Vagina (tissue), 2 donors: ENCODE measurements at regions not wholly inside any gene's neighbourhood (a gene's known extent, or its start where the extent isn't known, plus 50 kb on each side); places are given as distances from the start of the nearest gene placed in this dataset.

ENCODE experiments used
- DNase-seq, 2 donors: peaks; one replicate each; pipeline ENCODE4 v3.0.0-alpha.2; 2017; ENCODE audit errors: extremely low spot score in 2 of 2
- H3K27ac ChIP-seq: fragments of 200-600 bp; sonication (generic); one replicate; pipeline ENCODE4 v1.5.1; 2019
- H3K27me3 ChIP-seq: fragments of 200-600 bp; sonication (generic); one replicate; pipeline ENCODE4 v1.5.1; 2019
- H3K36me3 ChIP-seq, 2 donors: fragments of 200-600 bp; sonication (generic); one replicate each; pipeline ENCODE4 v1.5.1; 2017 to 2019
- H3K4me1 ChIP-seq: fragments of 200-600 bp; sonication (generic); one replicate; pipeline ENCODE4 v1.5.1; 2019
- H3K4me3 ChIP-seq, 2 donors: fragments of 200-600 bp; sonication (generic); 1 replicate in 1 of 2; 2 replicates in 1 of 2; pipeline ENCODE4 v1.5.1; 2016 to 2019
- H3K9me3 ChIP-seq: fragments of 200-600 bp; sonication (generic); one replicate; pipeline ENCODE4 v1.5.1; 2019
- POLR2A ChIP-seq, 2 donors: fragments of 450-650 bp; IDR thresholded peaks; one replicate each; pipeline ENCODE4 v1.6.1; 2017; ENCODE audit warnings: antibody characterized with exemption in 2 of 2, mild to moderate bottlenecking in 2 of 2, moderate library complexity in 2 of 2
- POLR2AphosphoS5 ChIP-seq, 2 donors: sonication (generic); formaldehyde crosslinking; IDR thresholded peaks; one replicate each; pipeline ENCODE4 v1.9.0; 2017; ENCODE audit warnings: antibody characterized with exemption in 2 of 2, mild to moderate bottlenecking in 2 of 2, low read depth in 1 of 2; ENCODE audit not compliant: insufficient read depth in 1 of 2
- intact Hi-C: fragments of 100-400 bp; cut with DNase I; formaldehyde crosslinking; loops from one replicate; pipeline ENCODE4 v1.15.1; 2023
- TF ChIP-seq, protein P1 (sequence below), 3 experiments: fragments of 450-650 bp in 2 of 3; fragments of 200-600 bp in 1 of 3; sonication (generic) in 1 of 3; IDR thresholded peaks; one replicate each; pipeline ENCODE4 v1.5.1; 2017 to 2019; ENCODE audit warnings: antibody characterized with exemption in 3 of 3, mild to moderate bottlenecking in 2 of 3, moderate library complexity in 2 of 3

DNA sequence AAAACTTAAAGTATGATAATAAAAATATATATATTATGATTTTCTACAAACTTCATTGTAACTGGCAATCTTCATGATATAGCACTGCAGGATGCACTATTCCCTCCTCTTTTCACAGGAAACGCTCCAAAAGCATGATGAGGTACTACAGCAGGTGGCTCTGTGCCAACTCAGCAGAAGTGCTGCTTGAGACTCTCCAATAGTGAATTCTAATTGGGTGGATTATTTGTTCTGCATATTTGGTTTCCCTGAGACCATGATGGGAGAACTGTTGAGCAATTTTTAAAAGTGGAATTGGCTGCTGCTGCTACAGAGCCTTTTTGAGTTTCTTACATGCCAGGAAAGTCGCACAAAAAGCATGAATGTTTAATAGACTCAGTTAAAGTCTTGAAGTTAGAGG lies 1782.4 kb upstream of the PCDH20 start:
- no peak overlapping the region for H3K4me3 ChIP-seq
- intact Hi-C loops: no loop called here

DNA sequence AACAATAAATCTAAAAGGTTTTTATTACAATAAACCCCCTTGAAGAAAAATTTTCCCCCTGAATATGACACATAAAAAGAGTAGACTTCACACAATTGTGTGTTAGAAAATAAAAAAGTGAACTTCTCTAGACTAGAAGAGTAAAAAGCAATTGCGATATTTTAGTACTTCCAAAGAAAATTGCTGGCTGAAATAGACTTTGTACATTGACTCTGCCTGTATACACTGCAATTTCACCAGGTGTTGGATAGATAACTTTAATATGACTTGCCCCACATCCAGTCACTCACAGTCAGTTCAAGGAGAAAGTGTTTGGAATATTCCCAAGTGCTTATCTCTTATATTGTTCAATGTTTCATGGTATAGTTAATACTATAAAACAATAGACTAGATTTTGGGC lies 1780.1 kb upstream of the PCDH20 start:
- no peaks in the 10 kb centered on the region for H3K27me3 ChIP-seq
- H3K36me3 ChIP-seq: no peaks in the 10 kb centered on the region
- no peaks in the 10 kb centered on the region for H3K9me3 ChIP-seq
- H3K27ac ChIP-seq: no peak overlapping the region
- no peak overlapping the region for H3K4me3 ChIP-seq
- TF ChIP-seq POLR2A (IDR thresholded peaks at IDR 0.05) (no peak), POLR2AphosphoS5 (IDR thresholded peaks at IDR 0.05; ENCODE audit: insufficient read depth in 1 of 2, low read depth in 1 of 2) (no peak)
- TF ChIP-seq, protein P1, sequence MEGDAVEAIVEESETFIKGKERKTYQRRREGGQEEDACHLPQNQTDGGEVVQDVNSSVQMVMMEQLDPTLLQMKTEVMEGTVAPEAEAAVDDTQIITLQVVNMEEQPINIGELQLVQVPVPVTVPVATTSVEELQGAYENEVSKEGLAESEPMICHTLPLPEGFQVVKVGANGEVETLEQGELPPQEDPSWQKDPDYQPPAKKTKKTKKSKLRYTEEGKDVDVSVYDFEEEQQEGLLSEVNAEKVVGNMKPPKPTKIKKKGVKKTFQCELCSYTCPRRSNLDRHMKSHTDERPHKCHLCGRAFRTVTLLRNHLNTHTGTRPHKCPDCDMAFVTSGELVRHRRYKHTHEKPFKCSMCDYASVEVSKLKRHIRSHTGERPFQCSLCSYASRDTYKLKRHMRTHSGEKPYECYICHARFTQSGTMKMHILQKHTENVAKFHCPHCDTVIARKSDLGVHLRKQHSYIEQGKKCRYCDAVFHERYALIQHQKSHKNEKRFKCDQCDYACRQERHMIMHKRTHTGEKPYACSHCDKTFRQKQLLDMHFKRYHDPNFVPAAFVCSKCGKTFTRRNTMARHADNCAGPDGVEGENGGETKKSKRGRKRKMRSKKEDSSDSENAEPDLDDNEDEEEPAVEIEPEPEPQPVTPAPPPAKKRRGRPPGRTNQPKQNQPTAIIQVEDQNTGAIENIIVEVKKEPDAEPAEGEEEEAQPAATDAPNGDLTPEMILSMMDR (IDR thresholded peaks at IDR 0.05): no peak
- intact Hi-C loops: no loop called here
- H3K4me1 ChIP-seq: no peaks in the 10 kb centered on the region
- no peak for DNase-seq

More for the DNA sequence above, 1782.4 kb upstream of the PCDH20 start:
- no peaks in the 10 kb centered on the region for H3K36me3 ChIP-seq
- H3K9me3 ChIP-seq: no peaks in the 10 kb centered on the region
- TF ChIP-seq, protein P1 (IDR thresholded peaks at IDR 0.05): no peak
- no peak for TF ChIP-seq POLR2A (IDR thresholded peaks at IDR 0.05)
- TF ChIP-seq POLR2AphosphoS5 (IDR thresholded peaks at IDR 0.05; ENCODE audit: insufficient read depth in 1 of 2, low read depth in 1 of 2): no peak
- no peaks in the 10 kb centered on the region for H3K27me3 ChIP-seq
- no peaks in the 10 kb centered on the region for H3K4me1 ChIP-seq
- no peak overlapping the region for H3K27ac ChIP-seq
- no peak for DNase-seq

- no peak for TF ChIP-seq POLR2A (IDR thresholded peaks at IDR 0.05)
- TF ChIP-seq POLR2AphosphoS5 (IDR thresholded peaks at IDR 0.05; ENCODE audit: insufficient read depth in 1 of 2, low read depth in 1 of 2): no peak
- TF ChIP-seq, protein P1 (IDR thresholded peaks at IDR 0.05): no peak
- no peaks in the 10 kb centered on the region for H3K9me3 ChIP-seq
- intact Hi-C loops: no loop called here
- H3K4me3 ChIP-seq: no peak overlapping the region
- no peaks in the 10 kb centered on the region for H3K4me1 ChIP-seq
- H3K27me3 ChIP-seq: no peaks in the 10 kb centered on the region
- no peak for DNase-seq
- no peak overlapping the region for H3K27ac ChIP-seq
- H3K36me3 ChIP-seq: no peaks in the 10 kb centered on the region
Measured at GRCh38 chr13:63190742-63191141, 1775.1 kb upstream of the PCDH20 start.

GRCh38 chr13:63190219-63190618 lies 1774.6 kb upstream of the PCDH20 start:
- intact Hi-C loops: no loop called here
- DNase-seq: no peak
- Histone ChIP-seq H3K9me3 (no peaks in the 10 kb centered on the region), H3K27me3 (no peaks in the 10 kb centered on the region), H3K36me3 (no peaks in the 10 kb centered on the region), H3K4me3 (no peak overlapping the region), H3K4me1 (no peaks in the 10 kb centered on the region), H3K27ac (no peak overlapping the region)
- no peak for TF ChIP-seq POLR2AphosphoS5 (IDR thresholded peaks at IDR 0.05; ENCODE audit: insufficient read depth in 1 of 2, low read depth in 1 of 2)
- TF ChIP-seq, protein P1 (IDR thresholded peaks at IDR 0.05): no peak
- no peak for TF ChIP-seq POLR2A (IDR thresholded peaks at IDR 0.05)

DNA sequence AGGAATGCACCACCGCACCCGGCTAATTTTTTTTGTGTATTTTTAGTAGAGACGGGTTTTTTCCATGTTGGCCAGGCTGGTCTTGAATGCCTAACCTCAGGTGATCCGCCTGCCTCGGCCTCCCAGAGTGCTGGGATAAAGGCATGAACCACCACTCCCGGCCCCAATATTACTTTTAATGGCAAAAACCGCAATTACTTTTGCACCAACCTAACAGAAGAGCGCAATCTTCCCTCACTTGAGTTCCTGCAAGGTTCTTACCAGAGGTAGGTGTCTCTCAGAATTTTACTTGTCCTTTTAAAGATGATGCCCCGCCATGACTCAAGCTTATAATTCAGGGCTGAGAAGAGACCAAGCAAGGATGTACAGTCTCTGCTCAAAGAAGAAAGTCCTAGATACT lies 1774.1 kb upstream of the PCDH20 start:
- Histone ChIP-seq H3K27ac (no peak overlapping the region), H3K27me3 (no peaks in the 10 kb centered on the region), H3K4me3 (no peak overlapping the region), H3K9me3 (no peaks in the 10 kb centered on the region), H3K36me3 (no peaks in the 10 kb centered on the region), H3K4me1 (no peaks in the 10 kb centered on the region)
- intact Hi-C loops: no loop called here
- TF ChIP-seq POLR2AphosphoS5 (IDR thresholded peaks at IDR 0.05; ENCODE audit: insufficient read depth in 1 of 2, low read depth in 1 of 2) (no peak), POLR2A (IDR thresholded peaks at IDR 0.05) (no peak)
- TF ChIP-seq, protein P1 (IDR thresholded peaks at IDR 0.05): no peak
- DNase-seq: no peak
